ENCODE measurements at regions not wholly inside any gene's neighbourhood (a gene's known extent, or its start where the extent isn't known, plus 50 kb on each side); places are given as distances from the start of the nearest gene placed in this dataset.

GRCh38 chr1:221137666-221138065, 258.4 kb downstream of the HLX start:
- no peak overlapping the region for H3K9ac ChIP-seq (ENCODE audit: low read depth, low read length)
- no peaks in the 10 kb centered on the region for H3K9me3 ChIP-seq (ENCODE audit: control insufficient read depth, insufficient read depth, low read length)
- no peaks in the 10 kb centered on the region for H3K36me3 ChIP-seq (ENCODE audit: control insufficient read depth, insufficient read depth, low read length)
- H3K4me1 ChIP-seq (ENCODE audit: control insufficient read depth, insufficient read depth, low read length) = no peaks in the 10 kb centered on the region
- H3K27me3 ChIP-seq (ENCODE audit: control insufficient read depth, insufficient read depth, low read length) = no peaks in the 10 kb centered on the region
- H3K4me3 ChIP-seq (ENCODE audit: low read depth, low read length) = no peak overlapping the region

- Histone ChIP-seq H3K27me3 (ENCODE audit: control insufficient read depth, insufficient read depth, low read length) (no peaks in the 10 kb centered on the region), H3K9me3 (ENCODE audit: control insufficient read depth, insufficient read depth, low read length) (no peaks in the 10 kb centered on the region), H3K4me1 (ENCODE audit: control insufficient read depth, insufficient read depth, low read length) (no peaks in the 10 kb centered on the region), H3K36me3 (ENCODE audit: control insufficient read depth, insufficient read depth, low read length) (no peaks in the 10 kb centered on the region), H3K9ac (ENCODE audit: low read depth, low read length) (no peak overlapping the region), H3K4me3 (ENCODE audit: low read depth, low read length) (no peak overlapping the region)
Observed at GRCh38 chr1:221138516-221138915, 259.3 kb downstream of the HLX start.

- no peaks in the 10 kb centered on the region for H3K27me3 ChIP-seq (ENCODE audit: control insufficient read depth, insufficient read depth, low read length)
- H3K9ac ChIP-seq (ENCODE audit: low read depth, low read length) = no peak overlapping the region
- H3K4me3 ChIP-seq (ENCODE audit: low read depth, low read length) = no peak overlapping the region
- H3K36me3 ChIP-seq (ENCODE audit: control insufficient read depth, insufficient read depth, low read length) = no peaks in the 10 kb centered on the region
- no peaks in the 10 kb centered on the region for H3K4me1 ChIP-seq (ENCODE audit: control insufficient read depth, insufficient read depth, low read length)
- no peaks in the 10 kb centered on the region for H3K9me3 ChIP-seq (ENCODE audit: control insufficient read depth, insufficient read depth, low read length)
Observed at GRCh38 chr1:221139991-221140390, 260.7 kb downstream of the HLX start.

GRCh38 chr1:221141096-221141495, 261.9 kb downstream of the HLX start:
- Histone ChIP-seq H3K4me1 (ENCODE audit: control insufficient read depth, insufficient read depth, low read length) (no peaks in the 10 kb centered on the region), H3K9ac (ENCODE audit: low read depth, low read length) (no peak overlapping the region), H3K36me3 (ENCODE audit: control insufficient read depth, insufficient read depth, low read length) (no peaks in the 10 kb centered on the region), H3K9me3 (ENCODE audit: control insufficient read depth, insufficient read depth, low read length) (no peaks in the 10 kb centered on the region), H3K4me3 (ENCODE audit: low read depth, low read length) (no peak overlapping the region), H3K27me3 (ENCODE audit: control insufficient read depth, insufficient read depth, low read length) (no peaks in the 10 kb centered on the region)

GRCh38 chr1:221141606-221142285, 262.5 kb downstream of the HLX start:
- H3K4me1 ChIP-seq (ENCODE audit: control insufficient read depth, insufficient read depth, low read length) = no peaks in the 10 kb centered on the region
- H3K4me3 ChIP-seq (ENCODE audit: low read depth, low read length) = no peak overlapping the region
- no peaks in the 10 kb centered on the region for H3K36me3 ChIP-seq (ENCODE audit: control insufficient read depth, insufficient read depth, low read length)
- H3K9me3 ChIP-seq (ENCODE audit: control insufficient read depth, insufficient read depth, low read length) = no peaks in the 10 kb centered on the region
- H3K9ac ChIP-seq (ENCODE audit: low read depth, low read length) = no peak overlapping the region
- no peaks in the 10 kb centered on the region for H3K27me3 ChIP-seq (ENCODE audit: control insufficient read depth, insufficient read depth, low read length)

GRCh38 chr1:221148660-221149059, 269.4 kb downstream of the HLX start:
- Histone ChIP-seq H3K36me3 (ENCODE audit: control insufficient read depth, insufficient read depth, low read length) (no peaks in the 10 kb centered on the region), H3K9ac (ENCODE audit: low read depth, low read length) (no peak overlapping the region), H3K27me3 (ENCODE audit: control insufficient read depth, insufficient read depth, low read length) (no peaks in the 10 kb centered on the region), H3K9me3 (ENCODE audit: control insufficient read depth, insufficient read depth, low read length) (no peaks in the 10 kb centered on the region), H3K4me1 (ENCODE audit: control insufficient read depth, insufficient read depth, low read length) (no peaks in the 10 kb centered on the region), H3K4me3 (ENCODE audit: low read depth, low read length) (no peak overlapping the region)

- no peak overlapping the region for H3K9ac ChIP-seq (ENCODE audit: low read depth, low read length)
- H3K4me3 ChIP-seq (ENCODE audit: low read depth, low read length) = no peak overlapping the region
- H3K4me1 ChIP-seq (ENCODE audit: control insufficient read depth, insufficient read depth, low read length) = no peaks in the 10 kb centered on the region
- no peaks in the 10 kb centered on the region for H3K27me3 ChIP-seq (ENCODE audit: control insufficient read depth, insufficient read depth, low read length)
- H3K36me3 ChIP-seq (ENCODE audit: control insufficient read depth, insufficient read depth, low read length) = no peaks in the 10 kb centered on the region
- no peaks in the 10 kb centered on the region for H3K9me3 ChIP-seq (ENCODE audit: control insufficient read depth, insufficient read depth, low read length)
Observed at GRCh38 chr1:221149111-221149510, 269.9 kb downstream of the HLX start.

GRCh38 chr1:221149555-221150075, 270.4 kb downstream of the HLX start:
- no peaks in the 10 kb centered on the region for H3K27me3 ChIP-seq (ENCODE audit: control insufficient read depth, insufficient read depth, low read length)
- no peak overlapping the region for H3K9ac ChIP-seq (ENCODE audit: low read depth, low read length)
- no peaks in the 10 kb centered on the region for H3K36me3 ChIP-seq (ENCODE audit: control insufficient read depth, insufficient read depth, low read length)
- no peaks in the 10 kb centered on the region for H3K9me3 ChIP-seq (ENCODE audit: control insufficient read depth, insufficient read depth, low read length)
- no peaks in the 10 kb centered on the region for H3K4me1 ChIP-seq (ENCODE audit: control insufficient read depth, insufficient read depth, low read length)
- no peak overlapping the region for H3K4me3 ChIP-seq (ENCODE audit: low read depth, low read length)

- Histone ChIP-seq H3K4me3 (ENCODE audit: low read depth, low read length) (no peak overlapping the region), H3K4me1 (ENCODE audit: control insufficient read depth, insufficient read depth, low read length) (no peaks in the 10 kb centered on the region), H3K9me3 (ENCODE audit: control insufficient read depth, insufficient read depth, low read length) (no peaks in the 10 kb centered on the region), H3K36me3 (ENCODE audit: control insufficient read depth, insufficient read depth, low read length) (no peaks in the 10 kb centered on the region), H3K27me3 (ENCODE audit: control insufficient read depth, insufficient read depth, low read length) (no peaks in the 10 kb centered on the region), H3K9ac (ENCODE audit: low read depth, low read length) (no peak overlapping the region)
Observed at GRCh38 chr1:221150996-221151395, 271.8 kb downstream of the HLX start.

- Histone ChIP-seq H3K9me3 (ENCODE audit: control insufficient read depth, insufficient read depth, low read length) (no peaks in the 10 kb centered on the region), H3K4me1 (ENCODE audit: control insufficient read depth, insufficient read depth, low read length) (no peaks in the 10 kb centered on the region), H3K36me3 (ENCODE audit: control insufficient read depth, insufficient read depth, low read length) (no peaks in the 10 kb centered on the region), H3K9ac (ENCODE audit: low read depth, low read length) (no peak overlapping the region), H3K27me3 (ENCODE audit: control insufficient read depth, insufficient read depth, low read length) (no peaks in the 10 kb centered on the region), H3K4me3 (ENCODE audit: low read depth, low read length) (no peak overlapping the region)
Observed at GRCh38 chr1:221154932-221155331, 275.7 kb downstream of the HLX start.

GRCh38 chr1:221157026-221157761, 278.0 kb downstream of the HLX start:
- H3K4me1 ChIP-seq (ENCODE audit: control insufficient read depth, insufficient read depth, low read length) = peaks cover 3% of the 10 kb centered on the region
- H3K9me3 ChIP-seq (ENCODE audit: control insufficient read depth, insufficient read depth, low read length) = no peaks in the 10 kb centered on the region
- no peaks in the 10 kb centered on the region for H3K27me3 ChIP-seq (ENCODE audit: control insufficient read depth, insufficient read depth, low read length)
- H3K36me3 ChIP-seq (ENCODE audit: control insufficient read depth, insufficient read depth, low read length) = no peaks in the 10 kb centered on the region
- no peak overlapping the region for H3K9ac ChIP-seq (ENCODE audit: low read depth, low read length)
- H3K4me3 ChIP-seq (ENCODE audit: low read depth, low read length) = no peak overlapping the region

- Histone ChIP-seq H3K4me1 (ENCODE audit: control insufficient read depth, insufficient read depth, low read length) (peaks cover 9% of the 10 kb centered on the region), H3K9me3 (ENCODE audit: control insufficient read depth, insufficient read depth, low read length) (no peaks in the 10 kb centered on the region), H3K9ac (ENCODE audit: low read depth, low read length) (no peak overlapping the region), H3K27me3 (ENCODE audit: control insufficient read depth, insufficient read depth, low read length) (no peaks in the 10 kb centered on the region), H3K36me3 (ENCODE audit: control insufficient read depth, insufficient read depth, low read length) (no peaks in the 10 kb centered on the region), H3K4me3 (ENCODE audit: low read depth, low read length) (no peak overlapping the region)
Observed at GRCh38 chr1:221159608-221160007, 280.4 kb downstream of the HLX start.
